ENCODE measurements at regions not wholly inside any gene's neighbourhood (a gene's known extent, or its start where the extent isn't known, plus 50 kb on each side); places are given as distances from the start of the nearest gene placed in this dataset.

DNA sequence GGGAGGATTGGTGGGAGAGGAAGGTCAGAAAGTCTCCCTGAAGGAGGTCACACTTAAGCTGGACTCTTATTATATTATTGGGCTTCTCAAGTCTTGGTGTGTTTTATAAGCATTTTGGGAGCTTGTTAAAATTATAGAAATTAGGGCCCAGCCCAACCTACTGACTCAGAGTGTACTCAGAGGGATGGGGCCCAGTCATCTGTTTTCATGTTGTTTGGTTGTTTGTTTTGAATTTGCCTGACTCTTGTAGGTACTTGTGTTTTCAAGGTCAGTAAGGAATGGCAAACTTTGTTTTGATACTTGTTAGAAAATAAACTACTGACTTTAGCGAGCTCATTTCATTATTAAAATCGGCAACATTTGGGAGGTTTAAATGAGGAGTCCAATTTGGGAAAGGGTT, 152.0 kb downstream of the INSIG2 start:
- Histone ChIP-seq H4K20me1 (ENCODE audit: insufficient read depth, low read length) (no peaks in the 10 kb centered on the region), H3K9ac (ENCODE audit: low read length) (no peak overlapping the region), H3K4me1 (ENCODE audit: insufficient read depth, low read length) (no peaks in the 10 kb centered on the region), H3K9me3 (ENCODE audit: insufficient read depth, low read depth, low read length) (no peaks in the 10 kb centered on the region), H3K79me2 (ENCODE audit: insufficient read depth, low read length) (no peaks in the 10 kb centered on the region), H3K27me3 (ENCODE audit: insufficient read depth, low read length) (no peaks in the 10 kb centered on the region), H3K4me3 (ENCODE audit: insufficient read depth, low read depth, low read length) (no peak overlapping the region), H3K4me2 (ENCODE audit: low read length) (no peak overlapping the region), H3K27ac (ENCODE audit: low read depth, low read length) (no peak overlapping the region), H2AFZ (ENCODE audit: low read depth, low read length) (no peak overlapping the region), H3K36me3 (ENCODE audit: insufficient read depth, low read length) (no peaks in the 10 kb centered on the region)
- Mint-ChIP-seq H3K36me3 (ENCODE audit: low read depth, unreplicated experiment) (peaks cover 2% of the 10 kb centered on the region), H3K4me3 (ENCODE audit: unreplicated experiment) (no peak overlapping the region), H3K27me3 (ENCODE audit: low read depth, unreplicated experiment) (peaks cover 28% of the 10 kb centered on the region), H3K27ac (ENCODE audit: unreplicated experiment) (no peak overlapping the region), H3K9me3 (ENCODE audit: unreplicated experiment) (peaks cover 14% of the 10 kb centered on the region), H3K4me1 (ENCODE audit: low read depth, unreplicated experiment) (peaks cover 9% of the 10 kb centered on the region)
- TF ChIP-seq EZH2 (IDR thresholded peaks at IDR 0.05; ENCODE audit: insufficient read depth, low read length), result no peak
- TF ChIP-seq, protein P1, sequence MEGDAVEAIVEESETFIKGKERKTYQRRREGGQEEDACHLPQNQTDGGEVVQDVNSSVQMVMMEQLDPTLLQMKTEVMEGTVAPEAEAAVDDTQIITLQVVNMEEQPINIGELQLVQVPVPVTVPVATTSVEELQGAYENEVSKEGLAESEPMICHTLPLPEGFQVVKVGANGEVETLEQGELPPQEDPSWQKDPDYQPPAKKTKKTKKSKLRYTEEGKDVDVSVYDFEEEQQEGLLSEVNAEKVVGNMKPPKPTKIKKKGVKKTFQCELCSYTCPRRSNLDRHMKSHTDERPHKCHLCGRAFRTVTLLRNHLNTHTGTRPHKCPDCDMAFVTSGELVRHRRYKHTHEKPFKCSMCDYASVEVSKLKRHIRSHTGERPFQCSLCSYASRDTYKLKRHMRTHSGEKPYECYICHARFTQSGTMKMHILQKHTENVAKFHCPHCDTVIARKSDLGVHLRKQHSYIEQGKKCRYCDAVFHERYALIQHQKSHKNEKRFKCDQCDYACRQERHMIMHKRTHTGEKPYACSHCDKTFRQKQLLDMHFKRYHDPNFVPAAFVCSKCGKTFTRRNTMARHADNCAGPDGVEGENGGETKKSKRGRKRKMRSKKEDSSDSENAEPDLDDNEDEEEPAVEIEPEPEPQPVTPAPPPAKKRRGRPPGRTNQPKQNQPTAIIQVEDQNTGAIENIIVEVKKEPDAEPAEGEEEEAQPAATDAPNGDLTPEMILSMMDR (IDR thresholded peaks at IDR 0.05; ENCODE audit: insufficient read depth, low read depth, low read length), result no peak
- DNase-seq (ENCODE audit: low read depth) (no peak), FAIRE-seq (no peak)

DNA sequence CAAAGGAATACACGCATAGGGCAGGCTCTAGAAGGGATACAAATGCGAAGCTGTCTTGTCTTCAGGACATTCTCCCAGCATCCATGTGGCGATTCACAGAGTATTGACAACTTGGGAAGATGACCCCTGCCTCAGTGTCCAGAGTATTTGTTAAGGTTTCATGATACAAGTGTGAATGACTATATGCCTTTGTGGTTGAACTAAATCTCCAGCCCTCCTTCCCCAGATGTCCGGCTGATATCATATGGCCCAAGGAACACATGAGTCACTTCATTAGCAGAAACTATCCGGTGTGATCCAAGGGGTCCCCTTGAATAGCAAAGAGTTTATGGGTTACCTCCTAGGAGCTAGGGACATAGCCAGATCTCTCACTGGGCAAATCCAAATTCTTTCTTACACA, 151.0 kb downstream of the INSIG2 start:
- no peak for TF ChIP-seq EZH2 (IDR thresholded peaks at IDR 0.05; ENCODE audit: insufficient read depth, low read length)
- TF ChIP-seq, protein P1 (IDR thresholded peaks at IDR 0.05; ENCODE audit: insufficient read depth, low read depth, low read length), result no peak
- H3K4me3 Mint-ChIP-seq (ENCODE audit: unreplicated experiment), result no peak overlapping the region
- Histone ChIP-seq H3K4me1 (ENCODE audit: insufficient read depth, low read length) (no peaks in the 10 kb centered on the region), H3K36me3 (ENCODE audit: insufficient read depth, low read length) (no peaks in the 10 kb centered on the region), H3K4me3 (ENCODE audit: insufficient read depth, low read depth, low read length) (no peak overlapping the region), H3K27me3 (ENCODE audit: insufficient read depth, low read length) (no peaks in the 10 kb centered on the region), H3K4me2 (ENCODE audit: low read length) (no peak overlapping the region), H2AFZ (ENCODE audit: low read depth, low read length) (no peak overlapping the region), H3K79me2 (ENCODE audit: insufficient read depth, low read length) (no peaks in the 10 kb centered on the region), H3K9me3 (ENCODE audit: insufficient read depth, low read depth, low read length) (no peaks in the 10 kb centered on the region), H3K27ac (ENCODE audit: low read depth, low read length) (no peak overlapping the region), H3K9ac (ENCODE audit: low read length) (no peak overlapping the region), H4K20me1 (ENCODE audit: insufficient read depth, low read length) (no peaks in the 10 kb centered on the region)
- DNase-seq (ENCODE audit: low read depth), result no peak
- peaks cover 6% of the 10 kb centered on the region for H3K4me1 Mint-ChIP-seq (ENCODE audit: low read depth, unreplicated experiment)
- FAIRE-seq, result no peak
- H3K36me3 Mint-ChIP-seq (ENCODE audit: low read depth, unreplicated experiment), result peaks cover 2% of the 10 kb centered on the region
- no peak overlapping the region for H3K27ac Mint-ChIP-seq (ENCODE audit: unreplicated experiment)
- H3K9me3 Mint-ChIP-seq (ENCODE audit: unreplicated experiment), result peaks cover 14% of the 10 kb centered on the region
- peaks cover 33% of the 10 kb centered on the region for H3K27me3 Mint-ChIP-seq (ENCODE audit: low read depth, unreplicated experiment)

DNA sequence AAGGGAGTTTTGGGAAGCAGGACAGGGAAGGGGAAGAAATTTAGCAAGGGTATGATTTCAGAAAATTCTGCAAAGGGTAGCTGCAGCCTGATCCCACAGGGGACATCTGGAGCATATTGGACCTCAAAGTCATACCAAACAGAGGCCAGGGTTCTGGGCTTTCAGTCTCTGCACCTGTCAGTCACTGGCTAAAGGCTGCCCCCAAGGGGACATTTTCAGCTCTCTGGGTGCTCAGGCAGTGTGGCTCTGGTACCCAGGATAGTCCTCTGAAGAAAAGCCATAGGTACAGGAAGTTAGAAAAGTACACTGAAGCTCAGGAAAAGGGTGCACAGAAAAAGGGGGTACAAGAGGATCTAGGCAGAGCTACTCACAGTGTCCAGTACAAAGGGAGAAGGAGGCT, 149.2 kb downstream of the INSIG2 start:
- no peak for FAIRE-seq
- H3K4me1 Mint-ChIP-seq (ENCODE audit: low read depth, unreplicated experiment), result peaks cover 2% of the 10 kb centered on the region

More for the DNA sequence above, 149.2 kb downstream of the INSIG2 start:
- Mint-ChIP-seq H3K27ac (ENCODE audit: unreplicated experiment) (no peak overlapping the region), H3K9me3 (ENCODE audit: unreplicated experiment) (peaks cover 10% of the 10 kb centered on the region), H3K27me3 (ENCODE audit: low read depth, unreplicated experiment) (peaks cover 33% of the 10 kb centered on the region), H3K36me3 (ENCODE audit: low read depth, unreplicated experiment) (peaks cover 2% of the 10 kb centered on the region), H3K4me3 (ENCODE audit: unreplicated experiment) (no peak overlapping the region)
- no peak for DNase-seq (ENCODE audit: low read depth)
- H3K4me2 ChIP-seq (ENCODE audit: low read length), result no peak overlapping the region
- H3K79me2 ChIP-seq (ENCODE audit: insufficient read depth, low read length), result no peaks in the 10 kb centered on the region
- no peaks in the 10 kb centered on the region for H3K36me3 ChIP-seq (ENCODE audit: insufficient read depth, low read length)
- H3K9me3 ChIP-seq (ENCODE audit: insufficient read depth, low read depth, low read length), result no peaks in the 10 kb centered on the region
- H3K4me1 ChIP-seq (ENCODE audit: insufficient read depth, low read length), result no peaks in the 10 kb centered on the region
- no peaks in the 10 kb centered on the region for H4K20me1 ChIP-seq (ENCODE audit: insufficient read depth, low read length)
- TF ChIP-seq, protein P1 (IDR thresholded peaks at IDR 0.05; ENCODE audit: insufficient read depth, low read depth, low read length), result no peak
- no peak for TF ChIP-seq EZH2 (IDR thresholded peaks at IDR 0.05; ENCODE audit: insufficient read depth, low read length)
- H3K9ac ChIP-seq (ENCODE audit: low read length), result no peak overlapping the region
- H3K27ac ChIP-seq (ENCODE audit: low read depth, low read length), result no peak overlapping the region
- H3K27me3 ChIP-seq (ENCODE audit: insufficient read depth, low read length), result no peaks in the 10 kb centered on the region
- no peak overlapping the region for H2AFZ ChIP-seq (ENCODE audit: low read depth, low read length)
- H3K4me3 ChIP-seq (ENCODE audit: insufficient read depth, low read depth, low read length), result no peak overlapping the region
